NCI-H146 treated with DMSO at 0.1 percent for 48 hours (cell line): ENCODE measurements at regions not wholly inside any gene's neighbourhood (a gene's known extent, or its start where the extent isn't known, plus 50 kb on each side); places are given as distances from the start of the nearest gene placed in this dataset.
A peak's percentile ranks its signal among the peaks of the same experiment; 100 is the strongest.

Experiments used
- DNase-seq: peaks from one replicate; lab custom pipeline; 2025; ENCODE audit not compliant: unreplicated experiment; lab: John Stamatoyannopoulos, UW

- DNase-seq: no peak
These were observed 121.5 kb downstream of the CEBPB start for GRCh38 chr20:50312002-50312681.

GRCh38 chr20:50312682-50313521, 122.3 kb downstream of the CEBPB start:
- peak; percentile 71 for DNase-seq

GRCh38 chr20:50313522-50313820, 122.8 kb downstream of the CEBPB start:
- no peak for DNase-seq

GRCh38 chr20:50313827-50314677, 123.4 kb downstream of the CEBPB start:
- DNase-seq: peak; percentile 97

GRCh38 chr20:50314678-50315335, 124.2 kb downstream of the CEBPB start:
- no peak for DNase-seq

GRCh38 chr20:50315586-50316551, 125.2 kb downstream of the CEBPB start:
- DNase-seq: no peak

GRCh38 chr20:50317116-50317515, 126.5 kb downstream of the CEBPB start:
- no peak for DNase-seq

GRCh38 chr20:50317609-50318008, 127.0 kb downstream of the CEBPB start:
- peak; percentile 73 for DNase-seq

DNA sequence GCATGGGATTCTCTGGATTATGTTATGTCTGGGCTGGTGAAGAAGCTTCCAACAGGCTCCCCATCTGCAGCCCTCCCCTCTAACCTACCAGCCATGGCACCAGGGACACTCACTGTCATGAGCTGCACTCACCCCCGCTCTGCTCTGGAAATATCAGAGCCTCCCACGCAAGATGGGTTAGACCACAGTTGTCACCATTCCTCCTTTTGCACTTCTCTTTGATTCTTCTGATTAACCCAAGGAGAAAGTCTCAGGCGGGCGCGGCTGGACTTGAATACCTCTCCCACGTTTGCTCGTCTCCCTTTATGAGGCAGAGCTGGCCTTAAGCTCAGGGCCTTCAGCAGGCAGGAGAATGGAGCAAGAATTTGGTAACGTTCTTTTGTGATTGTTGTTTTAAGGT, 128.1 kb downstream of the CEBPB start:
- no peak for DNase-seq

DNA sequence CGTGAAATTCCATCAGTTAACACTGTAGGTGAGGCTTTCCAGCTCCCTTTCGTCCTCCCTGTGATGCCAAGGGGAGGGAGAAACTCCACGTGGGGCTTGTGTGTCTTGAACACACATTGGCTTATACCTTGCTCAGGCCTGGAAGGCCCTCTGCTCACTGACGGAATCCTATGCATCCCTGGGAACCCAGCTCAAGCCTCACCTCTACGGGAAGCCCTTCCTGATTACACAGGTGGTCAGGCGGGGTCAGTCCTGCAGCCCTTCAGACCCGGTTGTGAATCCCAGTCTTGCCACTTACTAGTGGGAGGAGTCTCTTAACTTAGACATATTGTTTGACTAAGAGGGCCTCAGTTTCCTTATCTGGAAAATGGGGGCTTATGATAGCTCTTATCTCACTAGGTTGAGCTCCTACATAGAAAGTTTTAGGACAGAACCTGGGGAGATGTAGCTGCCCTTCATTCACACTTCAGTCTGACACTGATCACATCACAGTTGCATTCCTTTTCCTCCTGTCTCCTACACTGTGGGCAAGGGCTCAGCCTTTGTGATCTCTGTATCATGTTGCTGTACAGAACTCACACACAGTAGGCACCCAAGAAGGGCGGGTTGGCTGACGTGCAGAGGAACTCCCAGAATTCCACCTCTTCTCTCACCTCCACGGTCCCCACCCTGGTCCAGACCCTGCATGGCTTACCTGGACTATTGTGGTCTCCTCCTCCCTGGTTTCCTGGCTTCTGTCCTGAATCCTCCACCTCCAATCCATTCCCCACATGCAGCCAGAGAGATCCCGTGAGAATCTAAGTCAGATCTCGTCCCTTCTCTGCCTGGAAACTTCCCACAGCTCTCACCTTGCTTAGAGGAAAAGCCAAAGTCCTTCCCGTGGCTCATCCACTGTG, 129.6 kb downstream of the CEBPB start:
- no peak for DNase-seq

DNA sequence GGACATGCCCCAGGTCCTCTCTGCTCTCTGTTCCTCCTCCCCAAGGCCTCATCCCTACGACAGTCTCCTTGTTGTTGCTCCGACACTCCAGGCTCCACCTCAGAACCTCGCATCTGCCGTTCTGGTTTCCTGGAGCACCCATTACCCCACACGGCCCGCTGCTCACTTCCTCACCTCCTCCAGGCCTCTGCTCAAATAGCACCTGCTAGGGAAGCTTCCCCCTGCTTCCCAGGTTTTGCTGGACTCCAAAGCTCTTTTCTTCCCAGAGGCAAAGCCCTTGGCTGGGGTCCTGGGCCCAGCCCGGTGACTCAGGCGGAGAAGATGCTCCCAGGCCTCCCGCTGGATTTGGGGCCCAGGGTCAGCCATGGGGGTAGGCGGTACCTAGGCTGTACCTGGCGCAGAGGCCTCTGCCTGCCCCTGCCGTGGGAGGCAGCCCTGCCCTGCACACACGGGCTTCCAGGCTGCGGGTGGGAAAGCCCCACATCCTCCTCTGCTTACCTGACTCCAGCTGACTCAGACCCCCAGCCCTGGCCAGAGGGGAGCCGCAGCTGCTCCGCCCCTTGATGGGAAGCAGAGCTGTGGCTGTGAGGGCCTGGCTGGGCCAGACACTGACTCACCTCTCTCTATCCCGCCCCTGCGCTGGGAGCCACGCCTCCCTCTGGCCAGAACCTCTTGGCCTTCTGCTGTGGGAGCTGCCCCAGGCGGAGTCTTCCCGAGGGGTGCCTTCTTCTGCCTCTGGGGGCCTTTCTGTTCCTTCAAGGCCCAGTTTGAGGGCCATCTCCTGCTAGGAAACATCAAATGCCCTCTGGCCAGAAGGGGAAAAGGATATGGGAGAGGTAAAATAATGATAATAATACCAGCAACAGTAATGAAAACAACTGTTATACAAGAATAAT, 130.5 kb downstream of the CEBPB start:
- DNase-seq: no peak

- no peak for DNase-seq
These were observed 131.3 kb downstream of the CEBPB start for GRCh38 chr20:50321797-50322480.

- DNase-seq: no peak
These were observed 132.1 kb downstream of the CEBPB start for GRCh38 chr20:50322703-50323131.

DNA sequence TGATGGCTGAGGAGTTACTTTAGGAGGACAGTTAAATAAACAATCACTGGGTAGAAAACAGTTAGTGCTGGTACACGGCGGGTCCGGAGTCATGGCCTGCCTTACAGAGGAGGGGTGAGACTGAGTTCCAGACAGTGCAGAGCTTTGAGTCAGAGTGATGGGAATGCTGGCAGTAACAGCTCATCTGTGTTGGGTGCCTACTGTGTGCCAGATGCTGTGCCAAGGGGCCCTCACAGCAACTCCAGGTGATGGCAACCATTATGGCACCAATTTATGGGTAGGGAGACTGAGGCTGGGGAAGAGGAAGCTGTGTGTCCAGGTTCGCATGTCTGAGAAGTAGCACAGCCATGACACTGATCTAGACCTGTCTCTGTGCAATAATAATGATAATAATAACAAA, 132.6 kb downstream of the CEBPB start:
- DNase-seq: no peak

DNA sequence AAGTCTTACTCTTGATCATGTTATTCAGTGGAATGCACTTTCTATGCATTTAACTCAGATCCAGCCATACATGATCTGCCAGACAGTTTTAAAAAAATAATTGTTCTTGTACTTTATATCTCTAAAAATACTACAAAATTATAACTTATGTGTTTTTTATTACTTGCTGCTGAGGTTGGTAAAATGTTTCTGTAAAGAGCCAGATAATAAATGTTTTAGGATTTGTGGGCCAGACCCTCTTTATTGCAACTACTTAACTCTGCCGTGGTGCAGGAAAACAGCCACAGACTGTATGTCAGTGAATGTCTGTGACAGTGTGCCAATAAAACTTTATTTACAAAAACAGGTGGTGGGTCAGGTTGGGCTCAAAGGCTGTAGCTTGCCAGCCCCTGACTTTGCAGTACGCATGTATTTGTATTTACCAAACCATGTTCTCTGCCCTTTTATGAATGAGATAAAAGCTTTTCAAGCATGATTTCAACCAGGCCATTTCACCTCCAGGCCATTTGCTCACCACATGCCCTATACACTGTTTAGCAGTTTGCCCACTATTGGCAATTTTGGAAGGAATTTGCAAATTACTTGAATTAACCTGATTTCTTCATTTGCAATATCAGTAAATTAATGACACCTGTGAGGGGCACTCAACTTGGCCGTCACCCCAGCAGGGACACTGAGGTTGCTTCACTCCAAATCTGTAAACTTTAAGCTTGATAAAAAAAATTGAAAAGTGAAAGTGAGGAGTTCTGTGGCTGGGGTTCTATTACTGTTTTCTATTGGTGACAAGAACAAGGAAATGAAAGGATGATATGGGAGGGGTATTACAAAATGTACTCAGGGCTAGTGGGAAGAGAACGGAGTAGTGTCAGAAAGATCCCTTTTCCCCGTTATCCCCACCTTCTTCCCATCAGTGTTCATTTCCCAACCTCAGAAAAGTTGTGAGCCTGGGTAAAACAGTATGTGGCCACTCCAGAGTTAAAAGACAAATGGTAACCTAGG, 133.4 kb downstream of the CEBPB start:
- no peak for DNase-seq

DNA sequence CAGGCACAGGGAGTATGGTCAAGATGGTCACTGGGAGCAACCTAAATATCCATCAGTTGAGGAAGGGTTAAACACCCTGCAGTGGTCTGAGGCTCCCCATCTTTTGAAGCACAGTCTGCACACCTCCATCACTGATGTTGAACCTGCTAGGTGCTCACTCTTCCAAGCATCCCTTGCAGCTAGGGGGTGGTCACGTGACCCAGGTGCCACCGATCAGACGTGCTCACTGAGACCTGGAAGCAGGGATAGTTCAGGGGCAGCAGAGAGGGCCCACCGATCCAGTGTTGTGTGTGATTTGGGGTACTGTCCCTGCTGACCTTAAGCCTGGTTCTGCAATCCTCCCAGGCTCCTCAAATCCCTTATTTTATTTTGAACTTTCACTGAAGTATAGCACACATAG, 134.6 kb downstream of the CEBPB start:
- no peak for DNase-seq
